HFFc6 (cell line): ENCODE measurements at regions not wholly inside any gene's neighbourhood (a gene's known extent, or its start where the extent isn't known, plus 50 kb on each side); places are given as distances from the start of the nearest gene placed in this dataset.

Source experiments
- DNase-seq: peaks from one replicate; pipeline ENCODE4 v3.0.0-alpha.2; 2018
- H3K27ac Mint-ChIP-seq: 2 replicates; pipeline ENCODE4 v1.8.0; 2020; ENCODE audit warnings: mild to moderate bottlenecking, mixed read lengths
- H3K27me3 Mint-ChIP-seq: 2 replicates; pipeline ENCODE4 v1.8.0; 2021; ENCODE audit warnings: mild to moderate bottlenecking, moderate library complexity, mixed read lengths; ENCODE audit not compliant: insufficient read depth
- H3K36me3 Mint-ChIP-seq: 2 replicates; pipeline ENCODE4 v1.8.0; 2021; ENCODE audit warnings: low read depth, mixed read lengths
- H3K4me1 Mint-ChIP-seq: 2 replicates; pipeline ENCODE4 v1.8.0; 2020; ENCODE audit warnings: low read depth, mixed read lengths
- H3K4me3 Mint-ChIP-seq: 2 replicates; pipeline ENCODE4 v1.8.0; 2020; ENCODE audit warnings: mild to moderate bottlenecking, moderate library complexity, mixed read lengths
- H3K9me3 Mint-ChIP-seq: 2 replicates; pipeline ENCODE4 v1.8.0; 2020; ENCODE audit warnings: mild to moderate bottlenecking, mixed read lengths
- CTCF ChIP-seq: fragments of 200-600 bp; sonication (generic); IDR thresholded peaks from 2 replicates; pipeline ENCODE4 v1.5.0; 2021; ENCODE audit warnings: antibody characterized with exemption, mild to moderate bottlenecking

GRCh38 chr1:221397606-221398005 lies 344.3 kb downstream of the DUSP10 start:
- no peak overlapping the region for H3K4me3 Mint-ChIP-seq
- H3K27ac Mint-ChIP-seq: no peak overlapping the region
- H3K4me1 Mint-ChIP-seq: peaks cover 21% of the 10 kb centered on the region
- no peak for DNase-seq
- no peaks in the 10 kb centered on the region for H3K9me3 Mint-ChIP-seq
- no peak for TF ChIP-seq CTCF
- no peaks in the 10 kb centered on the region for H3K36me3 Mint-ChIP-seq
- no peaks in the 10 kb centered on the region for H3K27me3 Mint-ChIP-seq

- DNase-seq: no peak
- peaks cover 2% of the 10 kb centered on the region; the same call in 1 of the 2 replicates for H3K27me3 Mint-ChIP-seq
- peak overlapping the region; percentile 0; the same call in 1 of the 2 replicates for H3K4me3 Mint-ChIP-seq
- H3K9me3 Mint-ChIP-seq: no peaks in the 10 kb centered on the region
- TF ChIP-seq CTCF: no peak
- no peak overlapping the region for H3K27ac Mint-ChIP-seq
- H3K4me1 Mint-ChIP-seq: no peaks in the 10 kb centered on the region
- no peaks in the 10 kb centered on the region for H3K36me3 Mint-ChIP-seq
Observed at GRCh38 chr1:221405146-221405545, 336.7 kb downstream of the DUSP10 start.

GRCh38 chr1:221408117-221408803 lies 333.6 kb downstream of the DUSP10 start:
- Mint-ChIP-seq H3K36me3 (no peaks in the 10 kb centered on the region), H3K4me3 (no peak overlapping the region), H3K9me3 (no peaks in the 10 kb centered on the region), H3K4me1 (no peaks in the 10 kb centered on the region), H3K27me3 (peaks cover 2% of the 10 kb centered on the region), H3K27ac (no peak overlapping the region)
- TF ChIP-seq CTCF: no peak
- DNase-seq: no peak

GRCh38 chr1:221411283-221411682 lies 330.6 kb downstream of the DUSP10 start:
- Mint-ChIP-seq H3K4me3 (no peak overlapping the region), H3K36me3 (no peaks in the 10 kb centered on the region), H3K27ac (no peak overlapping the region), H3K4me1 (no peaks in the 10 kb centered on the region), H3K9me3 (no peaks in the 10 kb centered on the region), H3K27me3 (peaks cover 2% of the 10 kb centered on the region)
- DNase-seq: no peak
- no peak for TF ChIP-seq CTCF

- TF ChIP-seq CTCF: no peak
- Mint-ChIP-seq H3K27ac (no peak overlapping the region), H3K27me3 (no peaks in the 10 kb centered on the region; the same call in 1 of the 2 replicates), H3K4me3 (no peak overlapping the region), H3K36me3 (no peaks in the 10 kb centered on the region), H3K9me3 (no peaks in the 10 kb centered on the region), H3K4me1 (peaks cover 28% of the 10 kb centered on the region)
- DNase-seq: no peak
Observed at GRCh38 chr1:221414772-221415539, 326.9 kb downstream of the DUSP10 start.
